ENCODE measurements at regions not wholly inside any gene's neighbourhood (a gene's known extent, or its start where the extent isn't known, plus 50 kb on each side); places are given as distances from the start of the nearest gene placed in this dataset.

GRCh38 chr20:50363027-50363426 is 147.2 kb upstream of the PTPN1 start:
- TF ChIP-seq EZH2 (IDR thresholded peaks at IDR 0.05; ENCODE audit: low read depth), result no peak
- no peak for TF ChIP-seq CTCF (conservative IDR thresholded peaks at IDR 0.05)

All from PC-9 (cell line).